Neural progenitor cell (in vitro differentiated cells): ENCODE measurements at regions not wholly inside any gene's neighbourhood (a gene's known extent, or its start where the extent isn't known, plus 50 kb on each side); places are given as distances from the start of the nearest gene placed in this dataset.

Experiments
- DNase-seq: peaks from one replicate; pipeline ENCODE4 v3.0.0-alpha.2; 2016; ENCODE audit warnings: low spot score
- H2AFZ ChIP-seq: fragments of 200-600 bp; sonication (generic); replicated peaks from 2 replicates; pipeline ENCODE4 v1.6.1; 2016; ENCODE audit warnings: antibody characterized with exemption
- H3F3A ChIP-seq: fragments of 200-600 bp; sonication (generic); 2 replicates; pipeline ENCODE4 v1.6.1; 2016; ENCODE audit warnings: antibody characterized with exemption, low read depth
- H3K27ac ChIP-seq: fragments of 200-600 bp; sonication (generic); 2 replicates; pipeline ENCODE4 v1.5.1; 2016; ENCODE audit warnings: mild to moderate bottlenecking
- H3K27me3 ChIP-seq: fragments of 200-600 bp; sonication (generic); 2 replicates; pipeline ENCODE4 v1.6.1; 2016; ENCODE audit warnings: mild to moderate bottlenecking, moderate library complexity
- H3K36me3 ChIP-seq: fragments of 200-600 bp; sonication (generic); 2 replicates; pipeline ENCODE4 v1.5.1; 2016
- H3K4me1 ChIP-seq: fragments of 200-600 bp; sonication (generic); 2 replicates; pipeline ENCODE4 v1.6.1; 2016; ENCODE audit warnings: mixed run types
- H3K4me2 ChIP-seq: fragments of 200-600 bp; sonication (generic); 2 replicates; pipeline ENCODE4 v1.6.1; 2016
- H3K4me3 ChIP-seq: fragments of 200-600 bp; sonication (generic); 2 replicates; pipeline ENCODE4 v1.5.1; 2016
- H3K79me2 ChIP-seq: fragments of 200-600 bp; sonication (generic); 2 replicates; pipeline ENCODE4 v1.6.1; 2016; ENCODE audit warnings: low read depth
- H3K9ac ChIP-seq: fragments of 200-600 bp; sonication (generic); 2 replicates; pipeline ENCODE4 v1.6.1; 2016
- H3K9me3 ChIP-seq: fragments of 200-600 bp; sonication (generic); 2 replicates; pipeline ENCODE4 v1.5.1; 2016; ENCODE audit warnings: low read depth
- H4K20me1 ChIP-seq: fragments of 200-600 bp; sonication (generic); 2 replicates; pipeline ENCODE4 v1.6.1; 2016; ENCODE audit warnings: low read depth
- H3K27ac Mint-ChIP-seq: 3 replicates; pipeline ENCODE4 v1.8.0; 2021; ENCODE audit warnings: mixed read lengths
- H3K27me3 Mint-ChIP-seq: 2 replicates; pipeline ENCODE4 v1.8.0; 2022; ENCODE audit warnings: low read depth, mild to moderate bottlenecking, inconsistent platforms, moderate library complexity, mixed read lengths; ENCODE audit not compliant: insufficient read depth
- H3K36me3 Mint-ChIP-seq: 3 replicates; pipeline ENCODE4 v1.8.0; 2021; ENCODE audit warnings: mixed read lengths
- H3K4me1 Mint-ChIP-seq: 3 replicates; pipeline ENCODE4 v1.8.0; 2021; ENCODE audit warnings: mixed read lengths
- H3K4me3 Mint-ChIP-seq: 3 replicates; pipeline ENCODE4 v1.8.0; 2021; ENCODE audit warnings: mild to moderate bottlenecking, moderate library complexity, mixed read lengths
- H3K9me3 Mint-ChIP-seq: 3 replicates; pipeline ENCODE4 v1.8.0; 2020; ENCODE audit warnings: mixed read lengths
- EZH2 ChIP-seq: fragments of 200-600 bp; sonication (generic); IDR thresholded peaks from 2 replicates; pipeline ENCODE4 v1.6.1; 2017; ENCODE audit warnings: antibody characterized with exemption, mild to moderate bottlenecking, moderate library complexity
- EZH2phosphoT487 ChIP-seq: fragments of 200-600 bp; sonication (generic); IDR thresholded peaks from 2 replicates; pipeline ENCODE4 v1.6.1; 2017; ENCODE audit warnings: antibody characterized with exemption
- TF ChIP-seq, protein P1 (sequence below): fragments of 200-600 bp; sonication (generic); IDR thresholded peaks from 2 replicates; pipeline ENCODE4 v1.5.1; 2017; ENCODE audit warnings: antibody characterized with exemption, mild to moderate bottlenecking

DNA sequence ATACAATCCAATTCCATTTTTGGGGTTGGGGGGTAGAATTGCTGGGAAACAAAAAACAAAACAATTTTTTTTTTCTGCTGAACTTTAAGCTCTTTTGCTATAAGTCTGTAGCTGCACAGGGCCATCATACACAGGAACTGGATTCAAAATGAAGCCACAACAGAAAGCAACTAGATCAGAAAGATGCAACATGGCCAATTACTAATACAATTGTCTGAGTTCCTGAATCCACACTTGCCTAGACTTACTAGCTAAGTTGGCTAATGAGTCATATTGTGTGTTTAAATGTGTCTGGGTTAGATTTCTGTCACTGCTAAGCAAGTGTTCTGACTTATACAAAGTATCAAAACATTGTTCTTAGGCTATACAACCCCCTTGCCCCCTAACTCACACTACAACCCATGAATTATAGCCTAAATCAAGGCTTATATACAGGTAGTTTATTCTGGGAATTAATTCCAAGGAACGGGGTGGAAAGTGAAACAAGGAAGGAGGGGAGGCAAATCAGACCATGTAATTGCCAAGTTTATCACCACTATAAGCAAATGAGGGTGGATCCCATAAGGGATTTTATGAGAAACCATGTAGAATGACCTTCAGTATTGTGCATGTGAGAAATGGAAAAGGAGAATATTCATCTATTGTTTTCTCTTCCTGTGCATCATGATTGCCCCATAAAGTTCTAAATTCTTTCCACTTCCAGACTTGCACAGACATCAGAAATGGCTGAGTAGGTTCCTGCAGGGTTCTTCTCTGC is 337.9 kb upstream of the SORCS1 start:
- no peaks in the 10 kb centered on the region for H3K36me3 Mint-ChIP-seq
- Histone ChIP-seq H3K9me3 (no peaks in the 10 kb centered on the region), H3F3A (no peaks in the 10 kb centered on the region), H3K9ac (no peak overlapping the region), H3K4me3 (no peak overlapping the region), H4K20me1 (no peaks in the 10 kb centered on the region), H2AFZ (no peak overlapping the region), H3K4me2 (no peak overlapping the region), H3K4me1 (no peaks in the 10 kb centered on the region), H3K27me3 (no peaks in the 10 kb centered on the region), H3K79me2 (no peaks in the 10 kb centered on the region), H3K27ac (no peak overlapping the region), H3K36me3 (no peaks in the 10 kb centered on the region)
- TF ChIP-seq, protein P1, sequence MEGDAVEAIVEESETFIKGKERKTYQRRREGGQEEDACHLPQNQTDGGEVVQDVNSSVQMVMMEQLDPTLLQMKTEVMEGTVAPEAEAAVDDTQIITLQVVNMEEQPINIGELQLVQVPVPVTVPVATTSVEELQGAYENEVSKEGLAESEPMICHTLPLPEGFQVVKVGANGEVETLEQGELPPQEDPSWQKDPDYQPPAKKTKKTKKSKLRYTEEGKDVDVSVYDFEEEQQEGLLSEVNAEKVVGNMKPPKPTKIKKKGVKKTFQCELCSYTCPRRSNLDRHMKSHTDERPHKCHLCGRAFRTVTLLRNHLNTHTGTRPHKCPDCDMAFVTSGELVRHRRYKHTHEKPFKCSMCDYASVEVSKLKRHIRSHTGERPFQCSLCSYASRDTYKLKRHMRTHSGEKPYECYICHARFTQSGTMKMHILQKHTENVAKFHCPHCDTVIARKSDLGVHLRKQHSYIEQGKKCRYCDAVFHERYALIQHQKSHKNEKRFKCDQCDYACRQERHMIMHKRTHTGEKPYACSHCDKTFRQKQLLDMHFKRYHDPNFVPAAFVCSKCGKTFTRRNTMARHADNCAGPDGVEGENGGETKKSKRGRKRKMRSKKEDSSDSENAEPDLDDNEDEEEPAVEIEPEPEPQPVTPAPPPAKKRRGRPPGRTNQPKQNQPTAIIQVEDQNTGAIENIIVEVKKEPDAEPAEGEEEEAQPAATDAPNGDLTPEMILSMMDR = no peak
- TF ChIP-seq EZH2 (no peak), EZH2phosphoT487 (no peak)
- no peak overlapping the region for H3K27ac Mint-ChIP-seq
- H3K4me1 Mint-ChIP-seq = no peaks in the 10 kb centered on the region
- H3K4me3 Mint-ChIP-seq = no peak overlapping the region
- no peak for DNase-seq
- H3K9me3 Mint-ChIP-seq = peaks cover 19% of the 10 kb centered on the region
- H3K27me3 Mint-ChIP-seq = no peaks in the 10 kb centered on the region

DNA sequence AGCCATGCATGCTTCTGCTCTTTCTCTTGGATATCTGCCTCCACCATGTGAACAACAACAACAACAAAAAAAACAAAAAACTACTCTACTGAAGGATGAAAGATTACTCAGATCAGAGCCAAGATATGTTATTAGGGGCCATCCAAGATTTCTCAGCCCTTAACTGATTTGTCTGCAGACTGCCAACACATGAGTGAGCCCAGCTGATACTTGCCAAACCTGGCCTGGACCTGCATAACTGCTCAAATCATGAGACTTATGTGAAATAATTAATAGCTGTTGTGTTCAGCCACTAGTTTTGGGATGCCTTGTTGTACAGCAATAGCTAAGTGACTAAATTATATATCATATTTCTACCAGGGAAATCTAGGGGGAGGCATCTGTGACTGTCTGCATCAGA is 334.5 kb upstream of the SORCS1 start:
- Mint-ChIP-seq H3K36me3 (peaks cover 1% of the 10 kb centered on the region), H3K27ac (no peak overlapping the region), H3K27me3 (no peaks in the 10 kb centered on the region), H3K9me3 (peaks cover 12% of the 10 kb centered on the region), H3K4me1 (no peaks in the 10 kb centered on the region), H3K4me3 (no peak overlapping the region)
- no peaks in the 10 kb centered on the region for H3F3A ChIP-seq
- H3K9ac ChIP-seq = no peak overlapping the region
- no peaks in the 10 kb centered on the region for H3K9me3 ChIP-seq
- H4K20me1 ChIP-seq = no peaks in the 10 kb centered on the region
- DNase-seq = no peak
- H3K79me2 ChIP-seq = no peaks in the 10 kb centered on the region
- no peak overlapping the region for H3K4me3 ChIP-seq
- H3K36me3 ChIP-seq = no peaks in the 10 kb centered on the region
- H3K4me2 ChIP-seq = no peak overlapping the region
- H3K4me1 ChIP-seq = no peaks in the 10 kb centered on the region
- no peak overlapping the region for H3K27ac ChIP-seq
- no peak overlapping the region for H2AFZ ChIP-seq
- TF ChIP-seq, protein P1 = no peak
- TF ChIP-seq EZH2phosphoT487 (no peak), EZH2 (no peak)
- H3K27me3 ChIP-seq = no peaks in the 10 kb centered on the region

DNA sequence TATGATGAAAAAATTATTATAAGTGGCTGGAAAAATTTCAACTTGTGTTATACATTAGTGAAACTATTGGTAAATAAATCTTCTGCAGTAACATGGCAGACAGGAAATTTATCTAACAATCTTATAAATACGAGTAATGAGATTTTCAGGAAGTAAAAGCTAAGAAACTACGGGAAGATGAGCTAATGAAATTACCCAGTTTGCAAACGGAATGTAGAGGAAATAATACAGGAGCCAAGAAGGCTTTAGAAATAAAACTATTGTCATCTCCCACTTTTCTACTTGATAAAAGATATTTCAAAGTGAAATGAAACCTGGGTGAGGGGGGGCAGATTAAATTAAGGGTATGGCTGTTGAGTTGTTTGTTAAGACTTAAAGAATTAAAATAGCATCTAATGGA is 332.5 kb upstream of the SORCS1 start:
- Histone ChIP-seq H3K36me3 (no peaks in the 10 kb centered on the region), H3K4me1 (no peaks in the 10 kb centered on the region), H2AFZ (no peak overlapping the region), H3K27me3 (no peaks in the 10 kb centered on the region), H3K27ac (no peak overlapping the region), H3K4me2 (no peak overlapping the region), H3K4me3 (no peak overlapping the region), H3F3A (no peaks in the 10 kb centered on the region), H3K9ac (no peak overlapping the region), H3K79me2 (no peaks in the 10 kb centered on the region), H3K9me3 (no peaks in the 10 kb centered on the region), H4K20me1 (no peaks in the 10 kb centered on the region)
- H3K27me3 Mint-ChIP-seq = no peaks in the 10 kb centered on the region
- H3K27ac Mint-ChIP-seq = no peak overlapping the region
- TF ChIP-seq EZH2phosphoT487 (no peak), EZH2 (no peak)
- TF ChIP-seq, protein P1 = no peak
- no peak overlapping the region for H3K4me3 Mint-ChIP-seq
- DNase-seq = no peak
- no peaks in the 10 kb centered on the region for H3K4me1 Mint-ChIP-seq
- H3K36me3 Mint-ChIP-seq = peaks cover 1% of the 10 kb centered on the region
- H3K9me3 Mint-ChIP-seq = no peaks in the 10 kb centered on the region
